ENCODE measurements at regions not wholly inside any gene's neighbourhood (a gene's known extent, or its start where the extent isn't known, plus 50 kb on each side); places are given as distances from the start of the nearest gene placed in this dataset.

GRCh38 chr7:13014011-13014410 is 326.6 kb downstream of the ARL4A start:
- TF ChIP-seq, protein P1, sequence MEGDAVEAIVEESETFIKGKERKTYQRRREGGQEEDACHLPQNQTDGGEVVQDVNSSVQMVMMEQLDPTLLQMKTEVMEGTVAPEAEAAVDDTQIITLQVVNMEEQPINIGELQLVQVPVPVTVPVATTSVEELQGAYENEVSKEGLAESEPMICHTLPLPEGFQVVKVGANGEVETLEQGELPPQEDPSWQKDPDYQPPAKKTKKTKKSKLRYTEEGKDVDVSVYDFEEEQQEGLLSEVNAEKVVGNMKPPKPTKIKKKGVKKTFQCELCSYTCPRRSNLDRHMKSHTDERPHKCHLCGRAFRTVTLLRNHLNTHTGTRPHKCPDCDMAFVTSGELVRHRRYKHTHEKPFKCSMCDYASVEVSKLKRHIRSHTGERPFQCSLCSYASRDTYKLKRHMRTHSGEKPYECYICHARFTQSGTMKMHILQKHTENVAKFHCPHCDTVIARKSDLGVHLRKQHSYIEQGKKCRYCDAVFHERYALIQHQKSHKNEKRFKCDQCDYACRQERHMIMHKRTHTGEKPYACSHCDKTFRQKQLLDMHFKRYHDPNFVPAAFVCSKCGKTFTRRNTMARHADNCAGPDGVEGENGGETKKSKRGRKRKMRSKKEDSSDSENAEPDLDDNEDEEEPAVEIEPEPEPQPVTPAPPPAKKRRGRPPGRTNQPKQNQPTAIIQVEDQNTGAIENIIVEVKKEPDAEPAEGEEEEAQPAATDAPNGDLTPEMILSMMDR (IDR thresholded peaks at IDR 0.05; ENCODE audit: insufficient read depth, low read length), result no peak
- no peak for DNase-seq (ENCODE audit: low read depth)
- no peak overlapping the region for H3K4me3 ChIP-seq (ENCODE audit: low read depth, low read length)

DNA sequence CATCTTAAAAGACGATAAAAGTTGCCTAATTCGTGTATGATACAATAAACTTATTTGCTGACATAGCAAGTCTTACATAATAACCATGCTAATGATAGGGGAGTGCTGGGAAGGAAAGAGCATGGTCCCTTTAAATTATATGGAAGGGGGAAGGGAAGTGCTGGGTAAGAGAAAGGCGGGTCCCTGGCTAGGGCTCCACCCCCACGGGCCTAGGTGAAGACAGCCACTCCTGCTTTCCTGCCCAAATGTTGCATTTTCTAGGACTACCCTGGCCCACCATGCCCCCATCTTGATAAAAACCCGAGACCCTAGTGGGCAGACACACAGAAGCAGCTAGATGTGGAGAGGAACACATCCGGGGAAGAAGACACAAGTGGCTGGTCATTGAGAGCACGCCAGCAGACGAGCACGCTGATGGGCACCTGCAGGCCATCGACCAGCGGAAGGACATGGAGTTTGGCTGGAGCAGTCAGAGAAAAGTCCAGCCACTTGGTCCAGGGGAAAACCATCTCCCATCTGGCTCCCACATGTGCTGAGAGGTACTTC is 328.7 kb downstream of the ARL4A start:
- TF ChIP-seq, protein P1 (IDR thresholded peaks at IDR 0.05; ENCODE audit: insufficient read depth, low read length), result no peak
- no peak for DNase-seq (ENCODE audit: low read depth)
- no peak overlapping the region for H3K4me3 ChIP-seq (ENCODE audit: low read depth, low read length)

DNA sequence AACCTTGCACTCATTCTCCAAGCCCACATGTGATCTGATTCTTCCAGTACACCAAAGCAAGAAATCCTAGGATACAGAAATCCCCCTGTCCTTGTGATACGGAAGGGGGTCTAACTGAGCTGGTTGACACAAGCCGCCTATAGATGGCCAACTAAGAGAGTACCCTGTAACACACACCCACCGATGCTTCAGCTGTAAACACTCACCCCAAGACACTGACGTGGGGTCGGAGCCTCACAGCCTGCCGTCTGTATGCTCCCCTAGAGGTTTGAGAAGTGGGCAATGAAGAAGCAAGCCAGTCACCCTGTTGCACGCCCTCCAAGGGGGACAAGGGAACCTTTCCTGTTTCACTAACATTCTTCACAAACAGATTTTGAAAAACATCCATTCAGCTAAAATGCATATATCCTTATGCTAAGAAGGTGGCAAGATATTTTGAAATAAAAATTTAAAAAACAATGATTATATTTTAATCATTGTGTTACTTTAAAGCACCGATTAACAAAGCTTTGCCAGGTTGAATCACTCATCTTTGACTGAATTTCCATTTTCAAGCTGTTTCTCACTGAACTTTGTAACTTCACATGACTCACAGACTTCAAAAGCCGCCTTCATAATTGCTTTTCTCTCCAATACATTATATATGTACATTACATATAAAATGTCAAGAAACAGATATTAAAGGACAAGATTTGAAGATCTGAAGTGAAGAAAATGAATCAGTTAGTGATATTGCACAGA is 329.3 kb downstream of the ARL4A start:
- no peak for DNase-seq (ENCODE audit: low read depth)
- TF ChIP-seq, protein P1 (IDR thresholded peaks at IDR 0.05; ENCODE audit: insufficient read depth, low read length), result no peak
- no peak overlapping the region for H3K4me3 ChIP-seq (ENCODE audit: low read depth, low read length)

GRCh38 chr7:13017333-13017857 is 330.0 kb downstream of the ARL4A start:
- no peak overlapping the region for H3K4me3 ChIP-seq (ENCODE audit: low read depth, low read length)
- TF ChIP-seq, protein P1 (IDR thresholded peaks at IDR 0.05; ENCODE audit: insufficient read depth, low read length), result no peak
- peak; percentile 35 for DNase-seq (ENCODE audit: low read depth)

DNA sequence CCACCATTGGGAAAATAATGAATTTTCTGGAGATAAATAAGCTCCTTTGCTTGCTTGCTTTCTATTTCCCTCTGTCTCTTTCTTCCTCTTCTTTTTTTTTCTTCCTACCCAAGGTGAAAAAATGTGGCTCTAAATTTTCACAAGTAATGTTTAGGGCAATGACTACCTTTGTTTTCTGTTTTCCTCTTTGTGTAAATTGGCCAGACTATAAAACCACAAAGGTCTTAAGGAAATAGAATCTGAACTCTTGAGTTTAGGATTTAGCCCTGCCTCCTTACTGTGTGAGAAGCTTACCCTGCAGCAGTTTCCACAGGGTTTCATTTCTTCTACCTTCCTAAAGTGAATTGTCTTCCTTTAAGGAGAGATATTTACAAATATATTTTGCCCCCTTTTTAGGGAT is 330.4 kb downstream of the ARL4A start:
- no peak for DNase-seq (ENCODE audit: low read depth)
- no peak overlapping the region for H3K4me3 ChIP-seq (ENCODE audit: low read depth, low read length)
- TF ChIP-seq, protein P1 (IDR thresholded peaks at IDR 0.05; ENCODE audit: insufficient read depth, low read length), result no peak

- DNase-seq (ENCODE audit: low read depth), result no peak
These were observed 334.3 kb downstream of the ARL4A start for GRCh38 chr7:13021566-13022300.

More at GRCh38 chr7:13021566-13022300, 334.3 kb downstream of the ARL4A start:
- H3K4me3 ChIP-seq (ENCODE audit: low read depth, low read length), result no peak overlapping the region
- TF ChIP-seq, protein P1 (IDR thresholded peaks at IDR 0.05; ENCODE audit: insufficient read depth, low read length), result no peak
